ENCODE measurements at regions not wholly inside any gene's neighbourhood (a gene's known extent, or its start where the extent isn't known, plus 50 kb on each side); places are given as distances from the start of the nearest gene placed in this dataset.

DNA sequence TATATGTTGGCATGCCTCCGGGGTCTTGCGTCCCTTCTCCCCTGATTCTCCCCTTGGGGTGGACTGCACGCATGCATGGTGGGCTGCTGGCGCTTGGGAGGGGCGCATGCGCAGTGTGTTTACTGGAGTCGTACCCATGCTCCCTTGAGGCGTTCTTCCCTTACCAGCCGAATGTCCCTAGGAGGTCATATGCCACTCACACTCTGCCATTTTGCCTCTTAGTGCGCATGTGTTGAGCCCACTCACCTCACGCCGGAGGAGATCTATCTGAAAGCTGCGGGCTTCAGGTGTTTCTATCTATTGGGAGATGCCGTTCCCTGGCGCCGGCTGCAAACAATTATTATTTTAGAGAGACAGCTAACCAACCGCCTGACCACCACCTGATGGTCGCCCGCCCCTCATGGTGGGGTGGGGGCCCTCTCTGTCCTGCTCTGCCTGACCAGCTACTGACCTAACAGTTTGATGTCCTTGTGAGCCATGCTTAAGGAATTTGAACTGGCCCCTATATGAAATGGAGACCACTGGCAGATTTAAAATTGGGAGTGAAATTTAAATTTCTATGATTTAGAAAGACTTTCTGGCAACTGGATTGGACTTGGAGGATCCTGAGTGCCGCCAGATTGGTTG lies 179.6 kb downstream of the RNF144A start:
- TF ChIP-seq, protein P1, sequence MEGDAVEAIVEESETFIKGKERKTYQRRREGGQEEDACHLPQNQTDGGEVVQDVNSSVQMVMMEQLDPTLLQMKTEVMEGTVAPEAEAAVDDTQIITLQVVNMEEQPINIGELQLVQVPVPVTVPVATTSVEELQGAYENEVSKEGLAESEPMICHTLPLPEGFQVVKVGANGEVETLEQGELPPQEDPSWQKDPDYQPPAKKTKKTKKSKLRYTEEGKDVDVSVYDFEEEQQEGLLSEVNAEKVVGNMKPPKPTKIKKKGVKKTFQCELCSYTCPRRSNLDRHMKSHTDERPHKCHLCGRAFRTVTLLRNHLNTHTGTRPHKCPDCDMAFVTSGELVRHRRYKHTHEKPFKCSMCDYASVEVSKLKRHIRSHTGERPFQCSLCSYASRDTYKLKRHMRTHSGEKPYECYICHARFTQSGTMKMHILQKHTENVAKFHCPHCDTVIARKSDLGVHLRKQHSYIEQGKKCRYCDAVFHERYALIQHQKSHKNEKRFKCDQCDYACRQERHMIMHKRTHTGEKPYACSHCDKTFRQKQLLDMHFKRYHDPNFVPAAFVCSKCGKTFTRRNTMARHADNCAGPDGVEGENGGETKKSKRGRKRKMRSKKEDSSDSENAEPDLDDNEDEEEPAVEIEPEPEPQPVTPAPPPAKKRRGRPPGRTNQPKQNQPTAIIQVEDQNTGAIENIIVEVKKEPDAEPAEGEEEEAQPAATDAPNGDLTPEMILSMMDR (conservative IDR thresholded peaks at IDR 0.05; ENCODE audit: low read length) = no peak
- no peak for TF ChIP-seq EZH2phosphoT487 (IDR thresholded peaks at IDR 0.05; ENCODE audit: borderline replicate concordance)

All from Loucy (cell line).